SH-SY5Y (cell line): ENCODE measurements at regions not wholly inside any gene's neighbourhood (a gene's known extent, or its start where the extent isn't known, plus 50 kb on each side); places are given as distances from the start of the nearest gene placed in this dataset.
A peak's percentile ranks its signal among the peaks of the same experiment; 100 is the strongest.

Experiments used
- GATA2 ChIP-seq: IDR thresholded peaks from 2 replicates; pipeline ENCODE4 v1.6.1; 2011; ENCODE audit warnings: mild to moderate bottlenecking, low read depth, low read length
- GATA3 ChIP-seq: IDR thresholded peaks from 2 replicates; pipeline ENCODE4 v1.6.1; 2011; ENCODE audit warnings: low read depth, mild to moderate bottlenecking, low read length, moderate library complexity

DNA sequence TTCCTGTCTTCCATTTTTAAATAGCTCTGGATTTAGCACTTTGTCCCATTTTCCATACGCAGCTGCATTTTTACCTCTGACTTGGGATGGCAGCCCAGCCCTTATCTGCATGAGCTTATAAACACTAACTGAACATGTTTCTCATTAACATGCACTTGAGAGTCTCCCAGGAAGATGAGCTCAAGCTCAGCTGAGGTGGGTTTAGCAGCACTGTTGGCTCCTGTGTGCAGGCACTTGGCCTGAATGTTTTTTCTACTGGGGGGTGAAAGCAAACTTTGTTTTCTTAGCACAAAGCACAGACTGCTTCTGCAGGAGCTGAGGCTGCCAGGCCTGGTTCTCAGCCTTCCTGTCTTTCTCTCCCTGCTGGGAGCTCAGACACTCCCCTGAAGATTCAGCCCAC lies 1093.6 kb upstream of the AUTS2 start:
- no peak for TF ChIP-seq GATA3
- no peak for TF ChIP-seq GATA2

DNA sequence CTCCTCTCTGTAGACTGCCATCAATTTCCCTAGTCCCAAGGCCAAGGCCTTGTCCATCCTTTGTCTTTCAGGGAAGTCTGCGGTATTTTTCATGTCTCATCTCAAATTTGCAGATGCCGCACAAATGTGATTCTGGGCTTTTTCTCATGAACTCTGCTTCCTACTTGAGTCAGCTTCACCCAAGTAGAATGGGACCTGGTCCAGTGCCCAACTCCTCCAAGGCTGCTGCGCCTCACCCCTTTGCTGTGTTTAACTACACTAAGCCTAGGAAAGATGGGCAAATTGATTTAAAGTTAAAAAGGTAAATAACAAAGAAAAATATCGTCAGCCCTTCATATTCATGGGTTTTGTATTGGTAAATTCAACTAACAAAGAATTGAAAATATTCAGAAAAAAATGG lies 1092.6 kb upstream of the AUTS2 start:
- TF ChIP-seq GATA2 = no peak

DNA sequence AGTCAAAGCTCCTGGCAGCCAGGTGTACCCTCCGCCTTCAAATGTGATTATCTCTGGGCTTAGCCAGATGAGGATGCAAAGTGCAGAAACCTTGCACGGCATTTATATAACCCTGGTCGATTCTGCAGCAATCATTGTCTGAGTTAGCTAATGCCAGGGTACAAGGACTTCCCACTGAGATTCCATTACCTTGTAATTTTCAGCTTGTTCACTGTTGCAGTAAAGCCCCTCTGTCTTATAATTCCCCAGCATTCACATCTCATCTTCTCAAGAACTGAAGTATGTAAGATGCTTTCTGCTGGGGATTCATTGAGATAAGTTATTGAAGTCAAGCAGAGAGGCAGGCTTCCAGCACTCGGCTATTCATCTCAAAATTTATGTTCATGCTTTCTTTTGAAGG lies 1090.6 kb upstream of the AUTS2 start:
- TF ChIP-seq GATA3 = no peak
- TF ChIP-seq GATA2 = no peak

DNA sequence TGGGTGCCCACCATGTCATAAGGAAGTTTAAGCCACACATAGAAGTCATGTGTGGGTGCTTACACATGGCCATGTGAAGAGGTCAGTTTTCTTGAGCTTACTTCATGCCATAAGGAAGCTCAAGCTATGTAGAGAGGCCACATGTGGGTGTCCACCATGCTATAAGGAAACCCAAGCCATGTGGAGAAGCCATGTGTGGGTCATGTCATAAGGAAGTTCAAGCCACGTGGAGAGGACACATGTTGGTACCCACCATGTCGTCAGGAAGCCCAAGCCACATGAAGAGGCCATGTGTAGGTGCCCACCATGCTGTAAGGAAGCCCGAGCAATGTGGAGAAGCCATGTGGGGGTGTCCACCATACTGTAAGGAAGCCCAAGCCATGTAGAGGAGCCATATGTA lies 1089.2 kb upstream of the AUTS2 start:
- no peak for TF ChIP-seq GATA3
- TF ChIP-seq GATA2 = no peak

DNA sequence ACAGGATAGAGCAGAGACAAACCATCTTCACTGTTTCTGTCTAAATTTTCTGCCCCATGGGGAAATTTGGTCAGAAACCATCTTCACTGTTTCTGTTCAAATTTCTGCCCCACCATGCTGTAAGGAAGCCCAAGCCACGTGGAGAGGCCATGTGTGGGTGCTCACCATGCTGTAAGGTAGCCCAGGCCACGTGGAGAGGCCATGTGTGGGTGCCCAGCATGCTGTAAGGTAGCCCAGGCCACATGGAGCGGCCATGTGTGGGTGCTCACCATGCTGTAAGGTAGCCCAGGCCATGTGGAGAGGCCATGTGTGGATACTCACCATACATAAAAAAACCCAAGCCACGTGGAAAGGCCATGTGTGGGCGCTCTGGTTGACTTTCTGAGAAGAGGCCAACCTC lies 1088.7 kb upstream of the AUTS2 start:
- TF ChIP-seq GATA3 (no peak), GATA2 (no peak)

DNA sequence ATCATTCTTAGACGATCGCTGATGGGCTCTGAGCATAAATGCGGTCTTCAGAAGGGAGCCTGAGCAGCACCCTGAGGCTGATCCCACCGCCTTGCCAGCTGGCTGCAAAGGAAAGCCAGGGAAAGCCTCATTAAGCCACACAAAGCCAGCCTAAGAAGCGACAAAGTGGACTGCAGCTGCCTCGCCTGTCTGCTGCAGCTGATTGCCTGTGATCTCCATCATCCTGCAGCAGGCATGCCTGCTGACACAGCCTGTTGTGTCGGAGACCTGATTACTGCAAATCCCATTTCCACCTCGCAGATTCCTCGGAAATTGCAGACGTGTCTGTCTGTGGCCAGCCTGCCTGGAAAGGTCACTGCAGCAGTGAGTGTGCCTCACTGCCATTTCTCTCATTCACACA lies 1087.0 kb upstream of the AUTS2 start:
- TF ChIP-seq GATA3 (no peak), GATA2 (peak; percentile 39)

DNA sequence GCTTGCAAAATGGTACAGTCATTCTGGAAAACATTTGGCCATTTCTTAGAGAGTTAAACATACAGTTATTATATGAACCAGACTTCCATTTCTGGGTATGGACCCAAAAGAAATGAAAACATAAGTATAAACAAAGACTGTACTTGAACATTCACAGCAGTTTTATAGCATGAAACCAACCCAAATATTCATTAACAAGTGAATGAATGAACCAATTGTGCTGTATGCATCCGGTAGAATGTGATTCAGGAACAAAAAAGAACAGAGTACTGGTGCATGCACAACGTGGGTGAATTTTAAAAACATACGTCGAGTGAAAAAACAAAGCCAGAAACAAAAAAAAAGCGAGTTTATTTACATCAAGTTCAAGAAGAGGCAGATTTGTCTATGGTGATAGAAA lies 1085.8 kb upstream of the AUTS2 start:
- TF ChIP-seq GATA3 = no peak
- no peak for TF ChIP-seq GATA2

DNA sequence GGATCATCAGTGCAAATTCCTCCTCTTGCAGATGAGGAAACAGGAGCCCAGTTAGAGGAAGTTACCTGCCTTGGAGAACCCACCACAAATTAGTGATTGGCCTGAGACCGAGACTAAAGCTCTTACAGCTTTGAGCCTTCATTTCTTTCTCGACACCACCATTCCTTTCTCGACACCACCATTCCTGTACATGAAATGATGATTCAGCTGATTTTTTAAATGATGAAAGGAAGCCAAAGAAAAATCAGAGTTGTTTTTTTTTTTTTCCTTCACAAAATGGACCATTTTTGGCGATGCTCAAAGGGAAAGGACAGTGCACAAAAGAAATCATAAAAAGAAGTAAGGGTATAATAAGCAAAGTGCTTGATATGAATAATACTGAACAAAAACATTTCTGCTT lies 1080.2 kb upstream of the AUTS2 start:
- TF ChIP-seq GATA2 (no peak), GATA3 (no peak)

DNA sequence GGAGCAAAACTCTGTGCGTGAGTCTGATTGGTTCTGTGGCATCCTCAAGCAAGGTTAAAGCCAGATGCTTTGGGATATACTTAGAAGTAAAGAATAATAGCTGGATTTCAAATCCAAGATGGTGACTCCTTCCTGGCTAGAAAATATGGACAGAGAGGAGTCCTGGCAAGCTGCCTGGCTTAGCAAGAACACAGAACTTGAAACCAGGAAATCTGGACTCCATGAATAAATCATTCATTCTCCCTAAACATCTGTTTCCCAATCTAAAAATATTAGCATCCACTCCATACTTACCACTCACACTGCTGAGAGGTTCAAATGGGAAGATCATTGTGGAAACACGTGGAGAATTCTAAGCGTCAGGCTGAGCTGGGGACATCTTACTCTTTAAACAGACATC lies 1074.1 kb upstream of the AUTS2 start:
- TF ChIP-seq GATA3 = no peak
- no peak for TF ChIP-seq GATA2

DNA sequence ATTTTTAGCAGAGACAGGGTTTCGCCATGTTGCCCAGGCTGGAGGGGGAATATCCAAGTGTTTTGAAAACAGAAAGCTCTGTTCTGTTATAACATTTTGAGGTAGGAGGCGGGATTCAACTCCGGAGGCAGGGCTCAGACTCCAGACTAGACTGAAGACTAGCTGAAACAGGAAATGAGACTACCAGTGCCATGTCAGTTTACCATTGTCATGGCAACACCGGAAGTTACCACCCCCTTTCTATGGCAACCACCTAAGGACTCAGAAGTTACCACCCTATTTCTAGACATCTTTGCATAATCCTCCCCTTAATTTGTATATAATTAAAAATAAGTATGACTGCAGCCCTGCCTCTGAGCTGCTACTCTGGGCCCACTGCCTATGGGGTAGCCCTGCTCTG lies 1069.1 kb upstream of the AUTS2 start:
- TF ChIP-seq GATA2 (no peak), GATA3 (no peak)

DNA sequence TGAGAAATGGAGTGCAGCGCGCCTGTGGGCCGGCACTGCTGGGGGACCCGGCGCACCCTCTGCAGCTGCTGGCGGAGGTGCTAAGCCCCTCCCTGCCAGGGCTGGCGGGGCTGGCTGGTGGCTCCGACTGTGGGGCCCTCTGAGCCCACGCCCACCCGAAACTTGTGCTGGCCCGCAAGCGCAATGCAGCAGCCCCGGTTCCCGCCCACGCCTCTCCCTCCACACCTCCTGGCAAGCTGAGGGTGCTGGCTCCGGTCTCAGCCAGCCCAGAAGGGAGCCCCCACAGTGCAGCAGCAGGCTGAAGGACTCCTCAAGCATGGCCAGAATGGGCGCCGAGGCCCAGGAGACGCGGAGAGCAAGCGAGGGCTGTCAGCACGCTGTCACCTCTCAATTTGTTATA lies 1063.0 kb upstream of the AUTS2 start:
- TF ChIP-seq GATA3 (no peak), GATA2 (no peak)

DNA sequence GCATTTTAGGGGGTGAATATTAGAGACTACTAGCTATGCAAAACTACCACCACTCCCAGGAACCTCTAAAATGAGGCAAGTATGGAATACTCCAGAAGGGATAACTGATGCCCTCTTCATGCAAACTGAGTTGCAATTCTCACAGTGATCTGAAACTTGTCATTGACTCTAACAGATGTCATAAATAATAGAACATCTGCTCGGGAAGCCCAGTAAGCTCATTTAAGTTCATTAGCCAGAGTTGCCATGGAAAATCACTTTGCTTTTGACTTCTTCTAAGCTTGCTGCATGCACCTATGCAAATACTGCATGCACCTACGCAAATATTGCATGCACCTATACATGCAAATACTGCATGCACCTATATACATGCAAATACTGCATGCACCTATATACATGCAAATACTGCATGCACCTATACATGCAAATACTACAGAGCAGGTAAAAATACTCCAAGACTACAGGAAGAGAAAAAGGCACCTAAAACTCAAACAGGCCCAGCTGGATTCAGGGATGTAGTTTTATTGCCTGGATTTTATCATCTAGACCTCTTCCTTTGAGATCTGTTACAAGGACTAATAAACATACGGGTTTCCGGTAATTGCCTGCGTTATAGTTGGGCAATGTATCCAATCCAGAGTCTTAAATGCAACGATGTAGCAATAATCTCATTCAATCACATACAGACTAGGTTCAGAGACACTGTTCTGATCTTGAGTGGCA lies 1061.1 kb upstream of the AUTS2 start:
- no peak for TF ChIP-seq GATA2
- TF ChIP-seq GATA3 = no peak

DNA sequence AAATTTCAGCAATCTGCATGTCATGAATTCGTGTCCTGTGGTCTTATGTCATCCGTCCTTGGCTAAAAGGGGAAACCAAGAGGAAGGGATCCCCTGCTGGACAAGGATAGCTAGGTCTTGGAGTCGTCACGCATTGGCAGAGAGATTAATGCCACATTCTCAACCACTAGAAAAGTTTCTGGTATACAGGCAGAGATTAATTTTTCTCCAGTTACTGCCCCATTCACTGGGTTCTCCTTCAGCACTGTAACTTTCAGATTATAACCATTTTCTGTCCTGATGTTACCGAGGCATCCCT lies 1060.6 kb upstream of the AUTS2 start:
- TF ChIP-seq GATA2 = no peak
- TF ChIP-seq GATA3 = no peak

DNA sequence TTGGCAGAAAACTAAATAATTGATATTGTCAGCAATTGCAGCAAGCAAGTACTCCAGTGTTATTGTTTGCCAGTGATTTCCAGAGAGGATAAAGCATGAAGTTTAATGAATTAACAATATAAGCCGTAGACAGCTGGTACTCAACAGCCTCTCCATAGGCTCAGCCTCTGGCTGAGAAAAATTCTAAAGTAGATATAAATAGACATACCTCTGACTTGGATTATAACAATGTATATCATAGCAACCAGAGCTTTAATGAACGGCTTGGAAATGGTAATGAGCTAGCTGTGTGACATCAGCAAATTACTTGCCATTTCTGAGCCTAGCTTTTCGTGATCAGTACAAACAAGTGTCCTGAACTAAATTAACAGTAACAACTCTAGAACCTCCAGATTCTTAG lies 1055.4 kb upstream of the AUTS2 start:
- TF ChIP-seq GATA3 (no peak), GATA2 (no peak)

DNA sequence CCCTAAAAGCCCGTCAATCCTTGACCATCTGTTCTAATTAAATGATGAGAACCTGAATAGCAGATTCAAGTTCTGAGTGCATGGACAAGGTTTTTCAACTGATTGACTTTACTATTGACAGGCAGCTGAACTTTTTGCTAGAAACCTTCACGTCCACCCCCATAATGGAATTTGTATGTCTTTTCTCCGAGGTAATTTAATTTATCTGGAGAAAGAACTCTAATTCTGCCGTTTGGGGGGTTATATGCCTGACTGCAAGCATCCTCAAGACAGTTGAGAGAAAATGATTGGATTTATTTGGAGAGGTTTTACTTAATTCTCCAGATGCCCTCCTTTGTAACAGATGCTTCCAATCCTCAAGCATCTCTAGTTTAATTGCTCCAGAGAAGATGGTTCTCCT lies 1053.4 kb upstream of the AUTS2 start:
- TF ChIP-seq GATA2 (no peak), GATA3 (no peak)

DNA sequence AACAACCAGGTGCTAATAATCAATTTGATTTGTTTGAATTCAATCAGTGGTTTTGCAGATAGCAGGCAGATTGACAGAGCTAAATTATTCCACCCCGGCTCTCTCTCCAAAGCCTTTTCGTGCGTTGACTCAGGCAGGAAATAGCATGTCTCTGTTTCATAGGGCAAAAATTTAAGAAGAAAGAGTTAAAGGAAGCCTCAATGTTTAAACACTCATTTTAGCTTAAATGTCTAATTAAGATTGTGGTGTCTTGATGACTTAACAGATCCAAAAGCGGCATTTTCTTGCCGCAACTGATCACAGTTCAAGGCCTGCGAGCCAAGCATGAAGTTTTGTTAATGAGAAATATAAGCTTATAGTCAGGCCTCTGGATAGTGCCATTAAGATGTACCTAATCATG lies 1051.1 kb upstream of the AUTS2 start:
- TF ChIP-seq GATA3 = no peak
- no peak for TF ChIP-seq GATA2
